ENCODE measurements at regions not wholly inside any gene's neighbourhood (a gene's known extent, or its start where the extent isn't known, plus 50 kb on each side); places are given as distances from the start of the nearest gene placed in this dataset.

DNA sequence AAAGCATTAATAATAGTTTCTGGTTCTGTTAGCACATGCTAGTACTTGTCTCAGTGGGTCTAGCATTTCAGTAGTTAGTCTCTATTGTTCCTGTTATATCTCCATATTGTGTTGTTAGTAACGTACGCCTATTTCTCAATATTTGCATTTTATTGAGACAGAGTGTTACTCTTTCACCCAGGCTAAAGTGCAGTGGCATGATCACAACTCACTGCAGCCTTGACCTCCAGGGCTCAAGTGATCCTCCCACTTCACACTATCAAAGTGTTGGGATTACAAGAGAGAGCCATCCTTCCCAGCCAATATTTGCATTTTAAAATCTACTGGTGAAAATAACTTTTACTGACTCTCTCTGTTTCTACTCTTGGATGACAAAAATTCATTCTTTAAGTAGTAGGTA is 154.6 kb upstream of the PRR20A start:
- Histone ChIP-seq H3K9me3 (ENCODE audit: control insufficient read depth in 2 of 2, low read length in 2 of 2) (peaks cover 0 to 3% of the 10 kb centered on the region in 2 donors), H3K27me3 (ENCODE audit: control insufficient read depth in 2 of 2, insufficient read depth in 2 of 2, low read length in 2 of 2) (no peaks in the 10 kb centered on the region), H3K27ac (ENCODE audit: low read depth in 2 of 2, low read length in 2 of 2) (no peak overlapping the region), H3K36me3 (ENCODE audit: control insufficient read depth in 2 of 2, insufficient read depth in 2 of 2, low read length in 2 of 2) (no peaks in the 10 kb centered on the region), H3K4me1 (ENCODE audit: control insufficient read depth in 2 of 2, insufficient read depth in 2 of 2, low read length in 2 of 2) (no peaks in the 10 kb centered on the region), H3K9ac (ENCODE audit: low read depth in 1 of 2, low read length in 2 of 2) (no peak overlapping the region), H3K4me3 (ENCODE audit: low read length in 2 of 2) (no peak overlapping the region)

DNA sequence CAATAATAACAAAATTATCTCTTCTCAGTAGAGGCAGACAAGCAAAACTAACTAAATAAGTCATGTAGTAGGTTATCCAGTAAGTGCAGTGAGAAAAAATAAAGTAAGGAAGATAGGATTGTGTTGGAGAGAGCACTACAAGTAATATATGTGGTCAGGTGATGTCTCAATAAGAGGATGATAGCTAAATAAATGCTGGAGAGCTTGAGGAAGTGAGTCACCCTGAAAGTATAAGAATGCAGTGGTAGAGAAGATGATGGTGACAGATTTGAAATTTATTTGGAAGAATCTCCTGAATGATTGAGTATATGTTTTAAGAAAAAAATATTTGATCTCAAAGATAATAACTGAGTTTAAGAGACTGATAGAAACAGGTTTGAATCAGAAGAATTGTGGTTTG is 152.2 kb upstream of the PRR20A start:
- Histone ChIP-seq H3K9ac (ENCODE audit: low read depth in 1 of 2, low read length in 2 of 2) (no peak overlapping the region), H3K4me1 (ENCODE audit: control insufficient read depth in 2 of 2, insufficient read depth in 2 of 2, low read length in 2 of 2) (no peaks in the 10 kb centered on the region), H3K36me3 (ENCODE audit: control insufficient read depth in 2 of 2, insufficient read depth in 2 of 2, low read length in 2 of 2) (no peaks in the 10 kb centered on the region), H3K4me3 (ENCODE audit: low read length in 2 of 2) (no peak overlapping the region), H3K9me3 (ENCODE audit: control insufficient read depth in 2 of 2, low read length in 2 of 2) (peaks cover 0 to 3% of the 10 kb centered on the region in 2 donors), H3K27ac (ENCODE audit: low read depth in 2 of 2, low read length in 2 of 2) (no peak overlapping the region), H3K27me3 (ENCODE audit: control insufficient read depth in 2 of 2, insufficient read depth in 2 of 2, low read length in 2 of 2) (no peaks in the 10 kb centered on the region)

DNA sequence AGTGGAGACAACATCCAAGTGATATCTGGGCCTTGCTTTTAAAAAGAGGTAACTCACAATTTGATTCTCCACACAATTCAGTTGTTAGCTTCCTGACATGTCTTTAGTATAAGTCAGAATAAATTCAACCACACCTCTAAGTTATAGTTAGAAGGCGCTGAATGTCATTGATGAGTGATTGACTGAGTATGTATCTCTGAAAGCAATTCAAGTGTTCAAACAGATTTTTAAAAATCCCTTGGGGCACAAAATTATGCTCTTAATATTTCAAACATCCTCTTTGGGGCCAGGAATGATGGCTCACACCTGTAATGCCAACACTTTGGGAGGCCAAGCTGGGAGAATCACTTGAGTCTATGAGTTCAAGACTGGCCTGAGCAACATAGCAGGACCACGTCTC is 137.0 kb upstream of the PRR20A start:
- no peak overlapping the region for H3K9ac ChIP-seq (ENCODE audit: low read depth in 1 of 2, low read length in 2 of 2)
- H3K9me3 ChIP-seq (ENCODE audit: control insufficient read depth in 2 of 2, low read length in 2 of 2): no peaks in the 10 kb centered on the region
- H3K27ac ChIP-seq (ENCODE audit: low read depth in 2 of 2, low read length in 2 of 2): no peak overlapping the region
- H3K4me1 ChIP-seq (ENCODE audit: control insufficient read depth in 2 of 2, insufficient read depth in 2 of 2, low read length in 2 of 2): no peaks in the 10 kb centered on the region
- no peak overlapping the region for H3K4me3 ChIP-seq (ENCODE audit: low read length in 2 of 2)
- no peaks in the 10 kb centered on the region for H3K27me3 ChIP-seq (ENCODE audit: control insufficient read depth in 2 of 2, insufficient read depth in 2 of 2, low read length in 2 of 2)
- no peaks in the 10 kb centered on the region for H3K36me3 ChIP-seq (ENCODE audit: control insufficient read depth in 2 of 2, insufficient read depth in 2 of 2, low read length in 2 of 2)

DNA sequence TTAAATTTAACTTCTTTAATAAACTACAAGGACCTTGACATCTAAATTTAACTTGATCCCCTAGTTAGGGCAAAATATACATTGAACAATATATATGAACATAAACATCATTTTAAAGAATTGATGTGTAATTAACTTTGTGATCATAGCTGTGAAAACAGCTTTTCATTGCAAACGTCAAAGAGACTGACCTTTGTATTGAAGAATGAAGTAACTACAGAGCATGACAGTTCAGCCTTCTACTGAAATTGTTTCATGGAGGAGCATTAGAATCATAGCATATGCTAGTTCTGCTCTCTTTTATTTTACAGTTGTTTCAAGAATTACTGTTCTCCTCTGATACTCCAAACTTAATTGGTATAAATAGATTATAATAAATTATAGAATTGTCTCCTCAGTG is 123.4 kb upstream of the PRR20A start:
- Histone ChIP-seq H3K4me1 (ENCODE audit: control insufficient read depth in 2 of 2, insufficient read depth in 2 of 2, low read length in 2 of 2) (no peaks in the 10 kb centered on the region), H3K36me3 (ENCODE audit: control insufficient read depth in 2 of 2, insufficient read depth in 2 of 2, low read length in 2 of 2) (no peaks in the 10 kb centered on the region), H3K9me3 (ENCODE audit: control insufficient read depth in 2 of 2, low read length in 2 of 2) (no peaks in the 10 kb centered on the region), H3K4me3 (ENCODE audit: low read length in 2 of 2) (no peak overlapping the region), H3K27ac (ENCODE audit: low read depth in 2 of 2, low read length in 2 of 2) (no peak overlapping the region), H3K9ac (ENCODE audit: low read depth in 1 of 2, low read length in 2 of 2) (no peak overlapping the region), H3K27me3 (ENCODE audit: control insufficient read depth in 2 of 2, insufficient read depth in 2 of 2, low read length in 2 of 2) (no peaks in the 10 kb centered on the region)

DNA sequence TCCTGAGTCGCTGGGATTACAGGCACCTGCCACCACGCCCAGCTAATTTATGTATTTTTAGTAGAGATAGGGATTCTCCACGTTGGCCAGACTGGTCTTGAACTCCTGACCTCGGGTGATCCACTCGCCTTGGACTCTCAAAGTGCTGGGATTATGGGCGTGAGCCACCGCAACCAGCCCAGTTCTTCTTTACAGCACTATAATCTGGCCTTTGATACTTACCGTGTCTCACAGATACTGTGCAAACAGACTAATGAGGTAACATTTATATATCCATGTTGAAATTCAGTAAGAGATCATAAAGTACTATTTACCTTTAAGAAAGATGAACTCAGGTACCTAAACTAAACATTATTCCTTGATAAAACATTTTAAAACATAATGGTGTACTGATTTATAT is 121.8 kb upstream of the PRR20A start:
- Histone ChIP-seq H3K27ac (ENCODE audit: low read depth in 2 of 2, low read length in 2 of 2) (no peak overlapping the region), H3K4me3 (ENCODE audit: low read length in 2 of 2) (no peak overlapping the region), H3K36me3 (ENCODE audit: control insufficient read depth in 2 of 2, insufficient read depth in 2 of 2, low read length in 2 of 2) (no peaks in the 10 kb centered on the region), H3K9ac (ENCODE audit: low read depth in 1 of 2, low read length in 2 of 2) (no peak overlapping the region), H3K4me1 (ENCODE audit: control insufficient read depth in 2 of 2, insufficient read depth in 2 of 2, low read length in 2 of 2) (no peaks in the 10 kb centered on the region), H3K9me3 (ENCODE audit: control insufficient read depth in 2 of 2, low read length in 2 of 2) (no peaks in the 10 kb centered on the region), H3K27me3 (ENCODE audit: control insufficient read depth in 2 of 2, insufficient read depth in 2 of 2, low read length in 2 of 2) (no peaks in the 10 kb centered on the region)

DNA sequence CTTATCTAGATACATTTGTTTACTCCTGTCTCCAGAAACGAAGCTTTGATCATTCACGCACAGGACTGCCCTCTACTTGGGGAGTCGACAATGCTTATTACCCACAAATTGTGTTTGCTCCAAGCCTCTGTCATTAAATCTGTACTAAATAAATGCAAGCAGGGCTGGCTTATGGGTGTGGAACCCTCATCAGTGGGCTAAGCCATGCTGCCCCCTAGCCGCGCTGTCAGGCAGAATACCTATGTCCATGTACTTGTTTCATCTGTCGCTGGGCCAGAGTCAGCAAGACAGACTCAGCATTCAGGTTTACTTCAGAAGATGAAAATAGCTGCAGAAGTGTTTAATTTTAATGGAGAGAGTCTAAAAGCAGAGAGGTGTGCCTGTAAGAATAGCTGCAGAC is 110.0 kb upstream of the PRR20A start:
- no peak overlapping the region for H3K27ac ChIP-seq (ENCODE audit: low read depth in 2 of 2, low read length in 2 of 2)
- no peak overlapping the region for H3K4me3 ChIP-seq (ENCODE audit: low read length in 2 of 2)
- no peak overlapping the region for H3K9ac ChIP-seq (ENCODE audit: low read depth in 1 of 2, low read length in 2 of 2)
- H3K4me1 ChIP-seq (ENCODE audit: control insufficient read depth in 2 of 2, insufficient read depth in 2 of 2, low read length in 2 of 2): no peaks in the 10 kb centered on the region
- H3K9me3 ChIP-seq (ENCODE audit: control insufficient read depth in 2 of 2, low read length in 2 of 2): no peaks in the 10 kb centered on the region
- H3K27me3 ChIP-seq (ENCODE audit: control insufficient read depth in 2 of 2, insufficient read depth in 2 of 2, low read length in 2 of 2): no peaks in the 10 kb centered on the region
- H3K36me3 ChIP-seq (ENCODE audit: control insufficient read depth in 2 of 2, insufficient read depth in 2 of 2, low read length in 2 of 2): no peaks in the 10 kb centered on the region

DNA sequence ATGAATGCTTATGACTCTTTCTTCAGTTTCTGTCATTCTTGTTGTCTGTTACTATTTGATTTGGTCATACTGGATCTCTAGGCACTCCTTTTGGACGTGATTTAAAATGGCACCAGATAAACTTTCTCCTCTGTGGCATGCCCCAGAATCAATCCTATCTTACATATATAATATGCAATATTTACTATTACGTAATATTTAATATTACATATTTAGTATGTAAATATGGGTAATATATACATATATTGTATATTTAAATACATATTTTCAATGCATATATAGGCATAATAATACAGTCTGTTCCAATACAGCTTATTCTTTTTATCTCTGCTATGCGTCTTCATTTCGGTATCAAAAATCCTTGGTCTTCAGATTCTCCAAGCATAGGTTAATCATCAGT is 104.4 kb upstream of the PRR20A start:
- no peaks in the 10 kb centered on the region for H3K27me3 ChIP-seq (ENCODE audit: control insufficient read depth in 2 of 2, insufficient read depth in 2 of 2, low read length in 2 of 2)
- H3K9me3 ChIP-seq (ENCODE audit: control insufficient read depth in 2 of 2, low read length in 2 of 2): no peaks in the 10 kb centered on the region
- H3K4me3 ChIP-seq (ENCODE audit: low read length in 2 of 2): no peak overlapping the region
- no peak overlapping the region for H3K9ac ChIP-seq (ENCODE audit: low read depth in 1 of 2, low read length in 2 of 2)
- no peaks in the 10 kb centered on the region for H3K36me3 ChIP-seq (ENCODE audit: control insufficient read depth in 2 of 2, insufficient read depth in 2 of 2, low read length in 2 of 2)
- H3K27ac ChIP-seq (ENCODE audit: low read depth in 2 of 2, low read length in 2 of 2): no peak overlapping the region
- no peaks in the 10 kb centered on the region for H3K4me1 ChIP-seq (ENCODE audit: control insufficient read depth in 2 of 2, insufficient read depth in 2 of 2, low read length in 2 of 2)

DNA sequence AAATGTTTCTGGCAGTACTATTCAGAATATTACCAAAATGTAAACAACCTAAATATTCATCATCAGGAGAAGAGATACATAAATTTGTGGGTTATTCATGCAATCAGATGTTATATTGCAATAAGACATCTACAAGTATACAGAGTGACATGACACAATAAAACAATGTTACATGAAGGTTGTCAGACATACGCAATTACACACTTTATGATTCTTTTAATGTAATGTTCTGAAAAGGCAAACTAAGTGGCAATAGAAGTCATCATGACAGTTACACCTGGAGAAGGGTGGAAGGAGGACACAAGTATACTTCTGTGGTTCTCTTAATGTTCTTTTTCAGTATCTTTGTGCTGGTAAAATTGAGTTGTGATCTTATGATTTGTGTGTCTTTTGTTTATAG is 95.8 kb upstream of the PRR20A start:
- Histone ChIP-seq H3K27me3 (ENCODE audit: control insufficient read depth in 2 of 2, insufficient read depth in 2 of 2, low read length in 2 of 2) (no peaks in the 10 kb centered on the region), H3K36me3 (ENCODE audit: control insufficient read depth in 2 of 2, insufficient read depth in 2 of 2, low read length in 2 of 2) (no peaks in the 10 kb centered on the region)

DNA sequence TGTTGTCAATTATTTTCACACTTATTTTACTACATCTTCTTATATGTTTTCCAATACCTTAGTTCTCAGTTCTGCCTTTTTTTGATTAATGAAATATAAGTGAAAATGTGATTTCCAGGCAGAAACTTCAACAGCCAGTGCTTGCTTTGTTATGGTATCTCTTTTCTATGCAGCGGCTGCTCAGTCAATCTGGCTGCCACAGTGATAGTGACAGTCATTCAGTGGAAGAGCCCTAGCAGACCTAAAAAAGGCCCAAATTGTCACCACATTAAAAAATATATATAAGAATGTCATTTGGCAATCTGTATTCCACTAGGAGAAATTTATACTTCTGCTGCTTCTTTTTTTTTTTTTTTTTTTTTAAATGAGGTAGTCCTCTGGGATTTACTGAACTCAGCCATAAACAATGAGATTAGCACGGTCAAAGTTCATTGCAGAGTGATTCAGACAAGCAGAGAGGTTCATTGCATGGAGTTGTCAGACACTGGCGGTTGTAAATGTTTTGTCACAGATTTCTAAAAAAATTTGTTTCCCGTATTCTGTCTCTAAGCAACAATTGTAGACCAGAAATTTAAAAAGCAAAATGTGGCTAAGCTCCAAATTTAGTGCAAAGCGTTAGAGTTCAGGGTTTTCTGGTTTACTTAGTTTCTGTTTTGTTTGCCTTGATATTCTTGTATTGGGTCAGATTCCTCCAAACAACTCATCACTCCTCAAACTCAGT is 94.7 kb upstream of the PRR20A start:
- Histone ChIP-seq H3K27me3 (ENCODE audit: control insufficient read depth in 2 of 2, insufficient read depth in 2 of 2, low read length in 2 of 2) (no peaks in the 10 kb centered on the region), H3K9ac (ENCODE audit: low read depth in 1 of 2, low read length in 2 of 2) (no peak overlapping the region), H3K36me3 (ENCODE audit: control insufficient read depth in 2 of 2, insufficient read depth in 2 of 2, low read length in 2 of 2) (no peaks in the 10 kb centered on the region), H3K4me3 (ENCODE audit: low read length in 2 of 2) (peak overlapping the region in 1 of 2 donors; percentile 37), H3K9me3 (ENCODE audit: control insufficient read depth in 2 of 2, low read length in 2 of 2) (peaks cover 0 to 3% of the 10 kb centered on the region in 2 donors), H3K27ac (ENCODE audit: low read depth in 2 of 2, low read length in 2 of 2) (no peak overlapping the region), H3K4me1 (ENCODE audit: control insufficient read depth in 2 of 2, insufficient read depth in 2 of 2, low read length in 2 of 2) (no peaks in the 10 kb centered on the region)

More for the DNA sequence above, 95.8 kb upstream of the PRR20A start:
- Histone ChIP-seq H3K4me1 (ENCODE audit: control insufficient read depth in 2 of 2, insufficient read depth in 2 of 2, low read length in 2 of 2) (no peaks in the 10 kb centered on the region), H3K9me3 (ENCODE audit: control insufficient read depth in 2 of 2, low read length in 2 of 2) (no peaks in the 10 kb centered on the region), H3K27ac (ENCODE audit: low read depth in 2 of 2, low read length in 2 of 2) (no peak overlapping the region), H3K9ac (ENCODE audit: low read depth in 1 of 2, low read length in 2 of 2) (no peak overlapping the region), H3K4me3 (ENCODE audit: low read length in 2 of 2) (no peak overlapping the region)

DNA sequence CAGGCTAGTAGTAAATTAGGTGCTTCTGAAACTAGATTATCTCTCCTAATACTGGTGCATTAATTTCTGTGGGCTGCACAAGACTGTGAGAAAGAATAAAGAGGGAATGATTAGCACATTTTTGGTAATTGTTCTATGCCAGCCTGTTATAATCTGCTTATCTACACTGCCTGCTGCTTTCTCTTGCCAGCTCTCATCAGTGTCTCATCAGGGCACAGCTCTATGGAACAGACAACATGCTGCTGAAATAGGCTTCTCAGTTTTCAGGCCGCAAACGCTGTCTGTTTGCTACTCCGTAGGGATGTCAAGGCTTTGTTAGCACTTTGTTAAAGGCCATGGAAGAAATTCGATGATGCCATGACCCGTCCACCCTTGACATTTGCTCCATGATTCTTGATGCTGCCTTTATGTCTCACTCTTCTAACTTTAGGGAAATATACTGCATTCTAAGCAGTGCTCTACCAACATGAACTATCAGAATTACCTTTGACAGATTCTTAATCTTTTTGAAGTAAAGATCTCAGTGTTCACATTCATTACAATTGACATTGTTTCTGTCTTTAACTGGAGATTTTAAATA is 84.0 kb upstream of the PRR20A start:
- Histone ChIP-seq H3K9me3 (ENCODE audit: control insufficient read depth in 2 of 2, low read length in 2 of 2) (peaks cover 0 to 3% of the 10 kb centered on the region in 2 donors), H3K4me3 (ENCODE audit: low read length in 2 of 2) (no peak overlapping the region), H3K27me3 (ENCODE audit: control insufficient read depth in 2 of 2, insufficient read depth in 2 of 2, low read length in 2 of 2) (no peaks in the 10 kb centered on the region), H3K27ac (ENCODE audit: low read depth in 2 of 2, low read length in 2 of 2) (no peak overlapping the region), H3K4me1 (ENCODE audit: control insufficient read depth in 2 of 2, insufficient read depth in 2 of 2, low read length in 2 of 2) (no peaks in the 10 kb centered on the region), H3K9ac (ENCODE audit: low read depth in 1 of 2, low read length in 2 of 2) (no peak overlapping the region), H3K36me3 (ENCODE audit: control insufficient read depth in 2 of 2, insufficient read depth in 2 of 2, low read length in 2 of 2) (no peaks in the 10 kb centered on the region)

Data from mucosa of rectum (tissue), 2 donors.